ENCODE measurements at regions not wholly inside any gene's neighbourhood (a gene's known extent, or its start where the extent isn't known, plus 50 kb on each side); places are given as distances from the start of the nearest gene placed in this dataset.

DNA sequence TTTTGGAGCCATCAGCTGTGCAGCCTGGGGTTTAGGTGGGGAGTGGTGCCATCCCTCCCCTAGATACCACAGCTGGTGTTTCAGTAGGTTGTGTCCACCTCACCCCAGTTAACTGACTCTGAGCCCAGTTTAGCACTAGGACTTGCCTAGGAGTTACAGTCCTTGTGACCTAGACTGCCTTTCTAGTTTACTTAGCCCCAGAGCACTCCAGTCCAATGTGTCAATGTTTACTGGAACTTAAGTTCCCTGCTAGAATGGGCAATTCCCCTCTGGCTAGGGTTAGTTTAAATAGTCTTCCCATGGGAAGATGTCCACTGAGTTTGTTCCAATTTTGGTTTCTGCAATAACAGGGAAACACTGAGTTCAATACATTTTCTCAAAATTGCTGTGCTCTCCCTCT lies 909.2 kb downstream of the CCDC85A start:
- TF ChIP-seq, protein P1, sequence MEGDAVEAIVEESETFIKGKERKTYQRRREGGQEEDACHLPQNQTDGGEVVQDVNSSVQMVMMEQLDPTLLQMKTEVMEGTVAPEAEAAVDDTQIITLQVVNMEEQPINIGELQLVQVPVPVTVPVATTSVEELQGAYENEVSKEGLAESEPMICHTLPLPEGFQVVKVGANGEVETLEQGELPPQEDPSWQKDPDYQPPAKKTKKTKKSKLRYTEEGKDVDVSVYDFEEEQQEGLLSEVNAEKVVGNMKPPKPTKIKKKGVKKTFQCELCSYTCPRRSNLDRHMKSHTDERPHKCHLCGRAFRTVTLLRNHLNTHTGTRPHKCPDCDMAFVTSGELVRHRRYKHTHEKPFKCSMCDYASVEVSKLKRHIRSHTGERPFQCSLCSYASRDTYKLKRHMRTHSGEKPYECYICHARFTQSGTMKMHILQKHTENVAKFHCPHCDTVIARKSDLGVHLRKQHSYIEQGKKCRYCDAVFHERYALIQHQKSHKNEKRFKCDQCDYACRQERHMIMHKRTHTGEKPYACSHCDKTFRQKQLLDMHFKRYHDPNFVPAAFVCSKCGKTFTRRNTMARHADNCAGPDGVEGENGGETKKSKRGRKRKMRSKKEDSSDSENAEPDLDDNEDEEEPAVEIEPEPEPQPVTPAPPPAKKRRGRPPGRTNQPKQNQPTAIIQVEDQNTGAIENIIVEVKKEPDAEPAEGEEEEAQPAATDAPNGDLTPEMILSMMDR (IDR thresholded peaks at IDR 0.05), result no peak
- no peak for TF ChIP-seq POLR2A (IDR thresholded peaks at IDR 0.05)

Data from esophagus squamous epithelium (tissue), 4 donors.